Kidney (tissue), 13 donors: ENCODE measurements at regions not wholly inside any gene's neighbourhood (a gene's known extent, or its start where the extent isn't known, plus 50 kb on each side); places are given as distances from the start of the nearest gene placed in this dataset.

Source experiments
- DNase-seq, 5 donors: peaks; one replicate each; pipeline ENCODE4 v3.0.0-alpha.2; 2013 to 2020
- FAIRE-seq: peaks from 2 replicates; lab custom pipeline; 2012; peaks lifted over from hg19 to GRCh38; lab: Jason Lieb, UNC
- H3K27ac ChIP-seq, 2 donors: one replicate each; pipeline ENCODE4 v1.7.0; 2013; ENCODE audit warnings: low read depth in 2 of 2, low read length in 2 of 2, inconsistent platforms in 1 of 2
- H3K27me3 ChIP-seq: one replicate; pipeline ENCODE4 v1.7.1; 2013; ENCODE audit warnings: low read length, inconsistent platforms; ENCODE audit not compliant: control insufficient read depth, insufficient read depth
- H3K36me3 ChIP-seq, 3 donors: one replicate each; pipeline versions ENCODE4 v1.7.0 to v1.7.1; 2013; ENCODE audit warnings: low read length in 3 of 3, control low read depth in 1 of 3, inconsistent platforms in 1 of 3; ENCODE audit not compliant: insufficient read depth in 3 of 3, control insufficient read depth in 2 of 3
- H3K4me1 ChIP-seq, 3 donors: one replicate each; pipeline versions ENCODE4 v1.7.0 to v1.7.1; 2013; ENCODE audit warnings: low read length in 3 of 3, inconsistent platforms in 1 of 3, low read depth in 1 of 3; ENCODE audit not compliant: control insufficient read depth in 2 of 3, insufficient read depth in 2 of 3
- H3K4me3 ChIP-seq, 3 donors: one replicate each; pipeline versions ENCODE4 v1.7.0 to v1.8.1; 2013; ENCODE audit warnings: low read length in 3 of 3, control low read depth in 1 of 3, inconsistent platforms in 1 of 3
- H3K9ac ChIP-seq, 3 donors: one replicate each; pipeline versions ENCODE4 v1.7.0 to v1.7.1; 2013; ENCODE audit warnings: low read length in 3 of 3, control low read depth in 1 of 3, inconsistent platforms in 1 of 3
- H3K9me3 ChIP-seq, 3 donors: one replicate each; pipeline versions ENCODE4 v1.7.0 to v1.7.1; 2013; ENCODE audit warnings: low read length in 3 of 3, control low read depth in 1 of 3, inconsistent platforms in 1 of 3; ENCODE audit not compliant: control insufficient read depth in 2 of 3, insufficient read depth in 1 of 3
- CTCF ChIP-seq: IDR thresholded peaks from 3 replicates; pipeline ENCODE4 v1.5.1; 2012; ENCODE audit warnings: mild to moderate bottlenecking, moderate library complexity, borderline replicate concordance; ENCODE audit not compliant: insufficient read depth; ENCODE audit errors: extremely low read depth
- intact Hi-C: fragments of 100-400 bp; cut with DNase I; formaldehyde crosslinking; loops from one replicate; pipeline ENCODE4 v1.11.1; 2022
- donor health status: control.
- donor health status: control.
- donor health status: control.
- donor health status: control.
- donor health status: control.
- donor health status: DM: yes; HTN: yes; CAD: no.
- donor health status: Normal renal cell carcinoma (clear cell type).

GRCh38 chr7:17131060-17131345 lies 167.4 kb upstream of the AHR start:
- FAIRE-seq = no peak
- H3K4me3 ChIP-seq = peak overlapping the region in 2 of 3 donors; percentile 1 to 14
- no peaks in the 10 kb centered on the region for H3K4me1 ChIP-seq
- intact Hi-C loops = no loop called here
- TF ChIP-seq CTCF = no peak
- no peaks in the 10 kb centered on the region for H3K36me3 ChIP-seq
- no peaks in the 10 kb centered on the region for H3K27me3 ChIP-seq
- H3K9ac ChIP-seq = no peak overlapping the region
- no peaks in the 10 kb centered on the region for H3K9me3 ChIP-seq
- DNase-seq = peak in 2 of 5 donors; percentile 62 to 65
- no peak overlapping the region for H3K27ac ChIP-seq

GRCh38 chr7:17131983-17132655 lies 166.3 kb upstream of the AHR start:
- Histone ChIP-seq H3K27ac (no peak overlapping the region), H3K4me3 (no peak overlapping the region), H3K36me3 (no peaks in the 10 kb centered on the region), H3K4me1 (no peaks in the 10 kb centered on the region), H3K9me3 (no peaks in the 10 kb centered on the region), H3K27me3 (no peaks in the 10 kb centered on the region), H3K9ac (no peak overlapping the region)
- TF ChIP-seq CTCF = no peak
- intact Hi-C loops = no loop called here
- no peak for FAIRE-seq
- peak in 2 of 5 donors; percentile 64 to 72 for DNase-seq

GRCh38 chr7:17132726-17133125 lies 165.7 kb upstream of the AHR start:
- H3K27me3 ChIP-seq = no peaks in the 10 kb centered on the region
- no peaks in the 10 kb centered on the region for H3K4me1 ChIP-seq
- no peak for FAIRE-seq
- intact Hi-C loops = no loop called here
- H3K4me3 ChIP-seq = no peak overlapping the region
- H3K27ac ChIP-seq = no peak overlapping the region
- H3K9me3 ChIP-seq = no peaks in the 10 kb centered on the region
- no peak for TF ChIP-seq CTCF
- no peaks in the 10 kb centered on the region for H3K36me3 ChIP-seq
- H3K9ac ChIP-seq = no peak overlapping the region
- no peak for DNase-seq

- intact Hi-C loops = no loop called here
These were observed 164.5 kb upstream of the AHR start for GRCh38 chr7:17133977-17134376.

More at GRCh38 chr7:17133977-17134376, 164.5 kb upstream of the AHR start:
- no peaks in the 10 kb centered on the region for H3K4me1 ChIP-seq
- H3K36me3 ChIP-seq = no peaks in the 10 kb centered on the region
- DNase-seq = no peak
- no peak overlapping the region for H3K9ac ChIP-seq
- no peaks in the 10 kb centered on the region for H3K9me3 ChIP-seq
- H3K27ac ChIP-seq = no peak overlapping the region
- no peak for FAIRE-seq
- TF ChIP-seq CTCF = no peak
- no peaks in the 10 kb centered on the region for H3K27me3 ChIP-seq
- H3K4me3 ChIP-seq = no peak overlapping the region
